22Rv1 (cell line): ENCODE measurements at regions not wholly inside any gene's neighbourhood (a gene's known extent, or its start where the extent isn't known, plus 50 kb on each side); places are given as distances from the start of the nearest gene placed in this dataset.
"Not testable (repeated sequence)": the region's sequence is repeated elsewhere in the genome, so short reads cannot be mapped to it uniquely, and the experiment has no call there.

Source experiments
- H3K27ac ChIP-seq: fragments of 450-650 bp; 2 replicates; pipeline ENCODE4 v1.5.1; 2017
- CTCF ChIP-seq: fragments of 450-650 bp; IDR thresholded peaks from 2 replicates; pipeline ENCODE4 v1.5.1; 2017; ENCODE audit warnings: mild to moderate bottlenecking
- ZFX ChIP-seq: fragments of 450-650 bp; IDR thresholded peaks from 2 replicates; pipeline ENCODE4 v1.6.1; 2017; ENCODE audit warnings: antibody characterized with exemption, borderline replicate concordance

- TF ChIP-seq ZFX (no peak), CTCF (no peak)
- H3K27ac ChIP-seq = no peak overlapping the region
Observed at GRCh38 chr5:97495301-97495700, 312.3 kb upstream of the RIOK2 start.

- no peak overlapping the region for H3K27ac ChIP-seq
- TF ChIP-seq ZFX = no peak
- TF ChIP-seq CTCF = no peak
Observed at GRCh38 chr5:97496037-97496436, 313.0 kb upstream of the RIOK2 start.

GRCh38 chr5:97498657-97499056 lies 315.6 kb upstream of the RIOK2 start:
- TF ChIP-seq ZFX (no peak), CTCF (no peak)

GRCh38 chr5:97499605-97500004 lies 316.6 kb upstream of the RIOK2 start:
- H3K27ac ChIP-seq = no peak overlapping the region
- TF ChIP-seq ZFX = no peak
- no peak for TF ChIP-seq CTCF

More at GRCh38 chr5:97498657-97499056, 315.6 kb upstream of the RIOK2 start:
- no peak overlapping the region for H3K27ac ChIP-seq

- no peak for TF ChIP-seq CTCF
- no peak for TF ChIP-seq ZFX
- no peak overlapping the region for H3K27ac ChIP-seq
Observed at GRCh38 chr5:97501286-97501964, 318.4 kb upstream of the RIOK2 start.

- TF ChIP-seq ZFX = no peak
- H3K27ac ChIP-seq = no peak overlapping the region
Observed at GRCh38 chr5:97501965-97502305, 318.9 kb upstream of the RIOK2 start.

- H3K27ac ChIP-seq = no peak overlapping the region
- TF ChIP-seq ZFX (no peak), CTCF (no peak)
Observed at GRCh38 chr5:97508864-97509263, 325.8 kb upstream of the RIOK2 start.

- not testable (repeated sequence) for H3K27ac ChIP-seq
Observed at GRCh38 chr5:97519565-97519964, 336.5 kb upstream of the RIOK2 start.

GRCh38 chr5:97523336-97523735 lies 340.3 kb upstream of the RIOK2 start:
- not testable (repeated sequence) for H3K27ac ChIP-seq
